Upper lobe of right lung (tissue), 1 donor: ENCODE measurements at regions not wholly inside any gene's neighbourhood (a gene's known extent, or its start where the extent isn't known, plus 50 kb on each side); places are given as distances from the start of the nearest gene placed in this dataset.

ENCODE experiments used
- ATAC-seq: fragments of 200-7000 bp; cut with Tn5 transposase; one replicate; pipeline ENCODE4 v1.9.1; 2020; ENCODE audit warnings: mild to moderate bottlenecking, moderate library complexity
- DNase-seq: peaks from one replicate; pipeline ENCODE4 v3.0.0-alpha.2; 2020
- H3K27ac ChIP-seq: fragments of 200-600 bp; one replicate; pipeline ENCODE4 v1.8.0; 2022
- H3K27me3 ChIP-seq: fragments of 200-600 bp; one replicate; pipeline ENCODE4 v1.8.0; 2022; ENCODE audit warnings: mild to moderate bottlenecking
- H3K36me3 ChIP-seq: fragments of 200-600 bp; one replicate; pipeline ENCODE4 v1.8.0; 2022
- H3K4me1 ChIP-seq: fragments of 200-600 bp; one replicate; pipeline ENCODE4 v1.8.0; 2022
- H3K4me3 ChIP-seq: fragments of 200-600 bp; one replicate; pipeline ENCODE4 v1.8.0; 2022; ENCODE audit warnings: mild to moderate bottlenecking
- H3K9me3 ChIP-seq: fragments of 200-600 bp; one replicate; pipeline ENCODE4 v1.8.0; 2022
- intact Hi-C: fragments of 100-400 bp; cut with DNase I; formaldehyde crosslinking; loops from one replicate; pipeline ENCODE4 v1.11.0; 2022
- TF ChIP-seq, protein P1 (sequence below): fragments of 200-600 bp; IDR thresholded peaks from one replicate; pipeline ENCODE4 v1.8.0; 2022; ENCODE audit warnings: antibody characterized with exemption
- donor health status: DM: no; HTN: yes; CAD: no; lungs with severe emphysema.

DNA sequence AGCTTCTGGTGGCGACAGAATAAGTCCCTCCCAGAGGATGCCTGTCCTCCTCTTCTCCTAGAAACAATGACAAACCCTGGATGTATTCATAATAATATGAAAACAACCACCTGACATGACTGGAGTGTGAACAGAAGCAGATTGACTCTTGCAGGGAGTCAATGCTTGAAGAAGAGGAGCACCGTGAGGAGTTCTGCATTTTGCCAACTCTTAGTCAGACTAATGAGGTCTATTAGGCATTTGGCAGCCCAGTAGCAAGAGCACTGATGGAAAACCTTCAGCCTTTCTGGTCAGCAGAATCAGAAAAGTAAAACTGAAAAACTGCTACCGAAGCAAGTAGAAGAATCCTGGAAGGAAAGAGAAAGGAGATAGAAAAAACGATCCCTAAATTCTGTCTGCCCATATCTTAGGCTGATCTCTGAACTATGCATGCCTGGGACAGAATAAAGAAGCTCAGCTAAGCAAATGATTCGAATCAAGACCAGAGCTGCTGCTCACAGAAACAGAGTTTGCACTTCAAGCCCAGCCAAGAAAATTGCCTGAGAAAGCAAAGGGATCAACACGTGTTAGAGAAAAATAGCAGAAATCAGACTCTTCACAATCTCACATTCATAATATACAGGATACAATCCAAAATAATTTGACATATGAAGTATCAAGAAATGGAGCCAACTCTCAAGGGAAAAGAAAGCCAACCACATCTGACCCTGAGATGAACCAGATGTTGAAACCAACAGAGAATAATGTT, 69.5 kb upstream of the OSMR start:
- H3K4me3 ChIP-seq: no peak overlapping the region
- TF ChIP-seq, protein P1, sequence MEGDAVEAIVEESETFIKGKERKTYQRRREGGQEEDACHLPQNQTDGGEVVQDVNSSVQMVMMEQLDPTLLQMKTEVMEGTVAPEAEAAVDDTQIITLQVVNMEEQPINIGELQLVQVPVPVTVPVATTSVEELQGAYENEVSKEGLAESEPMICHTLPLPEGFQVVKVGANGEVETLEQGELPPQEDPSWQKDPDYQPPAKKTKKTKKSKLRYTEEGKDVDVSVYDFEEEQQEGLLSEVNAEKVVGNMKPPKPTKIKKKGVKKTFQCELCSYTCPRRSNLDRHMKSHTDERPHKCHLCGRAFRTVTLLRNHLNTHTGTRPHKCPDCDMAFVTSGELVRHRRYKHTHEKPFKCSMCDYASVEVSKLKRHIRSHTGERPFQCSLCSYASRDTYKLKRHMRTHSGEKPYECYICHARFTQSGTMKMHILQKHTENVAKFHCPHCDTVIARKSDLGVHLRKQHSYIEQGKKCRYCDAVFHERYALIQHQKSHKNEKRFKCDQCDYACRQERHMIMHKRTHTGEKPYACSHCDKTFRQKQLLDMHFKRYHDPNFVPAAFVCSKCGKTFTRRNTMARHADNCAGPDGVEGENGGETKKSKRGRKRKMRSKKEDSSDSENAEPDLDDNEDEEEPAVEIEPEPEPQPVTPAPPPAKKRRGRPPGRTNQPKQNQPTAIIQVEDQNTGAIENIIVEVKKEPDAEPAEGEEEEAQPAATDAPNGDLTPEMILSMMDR: no peak
- H3K27me3 ChIP-seq: no peaks in the 10 kb centered on the region
- no peaks in the 10 kb centered on the region for H3K36me3 ChIP-seq
- no peak overlapping the region for H3K27ac ChIP-seq
- H3K9me3 ChIP-seq: no peaks in the 10 kb centered on the region
- H3K4me1 ChIP-seq: peaks cover 11% of the 10 kb centered on the region
- intact Hi-C loops: no loop called here
- DNase-seq: no peak
- ATAC-seq: peak; percentile 52

DNA sequence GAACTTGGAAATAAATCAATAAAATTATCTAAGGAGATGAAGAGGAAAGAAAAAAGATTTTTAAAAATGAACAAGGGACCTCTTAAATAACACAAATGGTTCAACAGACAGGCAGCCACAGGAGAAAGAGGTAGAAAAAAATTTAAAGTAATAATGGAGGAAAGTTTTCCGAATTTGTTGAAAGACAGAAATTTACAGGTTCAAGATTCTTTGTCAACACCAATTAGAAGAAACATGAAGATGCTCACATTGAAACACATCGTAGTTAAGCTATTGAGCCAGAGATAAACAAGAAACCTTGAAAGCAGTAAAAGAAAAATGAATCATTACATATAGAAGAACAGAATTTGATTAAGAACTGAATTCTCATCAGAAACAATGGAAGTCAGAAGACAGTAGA, 68.7 kb upstream of the OSMR start:
- DNase-seq: no peak
- H3K9me3 ChIP-seq: no peaks in the 10 kb centered on the region
- peaks cover 15% of the 10 kb centered on the region for H3K4me1 ChIP-seq
- no peak for ATAC-seq
- H3K36me3 ChIP-seq: no peaks in the 10 kb centered on the region
- intact Hi-C loops: no loop called here
- H3K4me3 ChIP-seq: no peak overlapping the region
- TF ChIP-seq, protein P1: no peak
- no peak overlapping the region for H3K27ac ChIP-seq
- no peaks in the 10 kb centered on the region for H3K27me3 ChIP-seq

DNA sequence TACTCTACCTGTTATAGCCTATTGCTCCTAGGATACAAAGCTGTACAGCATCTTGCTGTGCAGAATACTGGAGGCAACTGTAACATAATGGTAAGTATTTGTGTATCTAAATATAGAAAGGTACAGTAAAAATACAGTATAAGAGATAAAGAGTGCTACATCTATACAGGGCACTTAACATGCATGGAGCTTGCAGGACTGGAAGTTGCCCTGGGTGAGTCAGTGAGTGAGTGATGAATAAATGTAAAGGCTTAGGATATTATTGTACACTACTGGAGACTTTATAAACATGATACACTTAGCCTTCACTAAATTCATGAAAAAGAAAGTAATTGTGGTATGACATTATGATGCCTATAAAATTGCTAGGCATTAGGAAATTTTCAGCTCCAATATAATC, 65.5 kb upstream of the OSMR start:
- intact Hi-C loops: no loop called here
- TF ChIP-seq, protein P1: no peak
- Histone ChIP-seq H3K4me3 (no peak overlapping the region), H3K4me1 (peaks cover 35% of the 10 kb centered on the region), H3K9me3 (no peaks in the 10 kb centered on the region), H3K27ac (no peak overlapping the region), H3K27me3 (no peaks in the 10 kb centered on the region), H3K36me3 (no peaks in the 10 kb centered on the region)
- no peak for DNase-seq
- no peak for ATAC-seq

DNA sequence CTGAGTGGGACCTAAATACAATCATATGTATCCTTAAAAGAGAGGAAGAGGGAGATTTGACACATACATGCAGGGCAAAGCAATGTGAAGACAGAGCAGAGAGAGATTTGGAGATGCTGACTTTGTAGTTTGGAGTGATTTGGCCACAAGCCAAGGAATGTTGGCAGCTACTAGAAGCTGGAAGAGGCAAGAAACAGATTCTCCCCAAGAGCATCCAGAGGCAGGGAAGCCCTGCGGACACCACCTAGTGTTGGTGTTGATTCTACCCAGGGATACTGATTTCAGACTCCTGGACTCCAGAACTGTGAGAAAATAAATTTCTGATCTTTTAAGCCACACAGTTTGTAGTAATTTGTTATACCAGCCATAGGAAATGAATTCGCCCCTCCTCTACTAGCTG, 64.9 kb upstream of the OSMR start:
- ATAC-seq (peak; percentile 45), DNase-seq (no peak)
- Histone ChIP-seq H3K9me3 (no peaks in the 10 kb centered on the region), H3K36me3 (no peaks in the 10 kb centered on the region), H3K4me1 (peaks cover 35% of the 10 kb centered on the region), H3K27ac (no peak overlapping the region), H3K4me3 (no peak overlapping the region), H3K27me3 (no peaks in the 10 kb centered on the region)
- TF ChIP-seq, protein P1: peak; percentile 37
- intact Hi-C loops: no loop called here

DNA sequence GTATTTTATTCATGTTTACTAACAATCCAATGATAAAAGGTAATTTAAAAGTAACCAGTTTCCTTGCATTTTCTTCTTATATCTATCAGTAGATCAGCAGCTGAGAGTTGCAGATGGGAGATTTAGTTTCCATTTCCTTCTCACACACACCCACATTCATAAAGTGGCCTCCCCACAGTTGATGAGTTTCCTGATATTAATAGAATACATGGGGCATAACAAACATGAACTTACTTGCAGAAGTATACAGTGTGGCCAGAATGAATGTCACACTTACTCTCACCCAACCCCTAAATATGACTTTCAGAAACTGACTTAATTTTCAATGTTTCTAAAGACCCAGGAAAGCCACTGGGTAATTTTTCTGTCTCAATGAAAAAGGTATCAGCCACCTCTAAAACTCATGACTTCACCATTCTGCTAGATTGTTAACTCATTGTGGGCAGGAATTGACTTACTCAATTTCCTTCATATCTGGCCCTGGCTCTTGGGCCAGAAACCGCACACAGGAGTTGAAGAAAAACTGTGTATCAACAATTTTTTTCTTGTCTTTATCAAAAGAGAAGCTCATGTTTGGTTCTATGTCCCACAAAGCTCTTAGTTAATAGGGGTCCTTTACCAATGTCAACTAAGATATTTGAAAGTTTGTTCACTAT, 63.5 kb upstream of the OSMR start:
- Histone ChIP-seq H3K27ac (peak overlapping the region; percentile 52), H3K27me3 (no peaks in the 10 kb centered on the region), H3K9me3 (no peaks in the 10 kb centered on the region), H3K4me1 (peaks cover 35% of the 10 kb centered on the region), H3K4me3 (no peak overlapping the region), H3K36me3 (no peaks in the 10 kb centered on the region)
- no peak for DNase-seq
- TF ChIP-seq, protein P1: no peak
- intact Hi-C loops: no loop called here
- no peak for ATAC-seq
